GM12874 (cell line): ENCODE measurements at regions not wholly inside any gene's neighbourhood (a gene's known extent, or its start where the extent isn't known, plus 50 kb on each side); places are given as distances from the start of the nearest gene placed in this dataset.

ENCODE experiments used
- CTCF ChIP-seq: IDR thresholded peaks from 2 replicates; pipeline ENCODE4 v1.5.1; 2011; ENCODE audit warnings: low read depth, mild to moderate bottlenecking, control low read depth, low read length, moderate library complexity; ENCODE audit not compliant: insufficient read depth

DNA sequence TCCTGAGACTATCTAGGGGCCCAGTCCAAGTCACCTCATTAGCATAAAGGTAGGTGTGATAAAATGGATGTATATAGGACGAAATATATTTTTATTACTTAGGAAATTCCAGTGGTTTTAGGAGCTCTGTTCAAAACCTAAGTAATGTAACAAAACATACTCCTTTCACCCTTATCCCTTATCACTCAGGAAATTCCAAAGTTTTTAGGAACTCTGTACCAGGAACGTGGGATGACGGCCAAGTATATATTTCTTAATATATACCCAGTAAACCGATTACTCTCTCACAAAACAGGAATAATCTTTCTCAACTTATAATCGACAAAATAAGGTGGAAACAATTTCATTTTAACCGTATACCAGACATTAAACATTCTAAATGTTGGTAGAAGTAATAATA lies 195.7 kb downstream of the ZPLD1 start:
- no peak for TF ChIP-seq CTCF

DNA sequence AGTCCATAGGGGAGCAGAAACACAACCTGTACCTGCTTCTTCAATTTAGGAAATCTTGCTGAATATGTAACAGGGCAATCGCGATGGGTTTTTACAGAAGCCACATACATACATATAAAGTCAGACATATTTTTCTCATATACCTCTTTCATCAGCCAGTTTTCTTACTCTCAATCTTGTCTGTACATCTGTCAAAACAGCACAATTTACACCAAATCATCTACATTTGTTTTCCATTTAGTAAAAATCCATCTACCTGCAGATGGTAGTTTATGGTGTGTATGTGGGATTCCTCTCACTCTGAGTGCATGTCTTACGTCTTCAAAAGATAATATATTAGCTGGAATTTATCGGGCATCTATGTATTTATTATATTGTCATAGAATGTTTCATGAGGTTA lies 208.7 kb downstream of the ZPLD1 start:
- TF ChIP-seq CTCF, result no peak

GRCh38 chr3:102646557-102646956 lies 211.7 kb downstream of the ZPLD1 start:
- no peak for TF ChIP-seq CTCF

DNA sequence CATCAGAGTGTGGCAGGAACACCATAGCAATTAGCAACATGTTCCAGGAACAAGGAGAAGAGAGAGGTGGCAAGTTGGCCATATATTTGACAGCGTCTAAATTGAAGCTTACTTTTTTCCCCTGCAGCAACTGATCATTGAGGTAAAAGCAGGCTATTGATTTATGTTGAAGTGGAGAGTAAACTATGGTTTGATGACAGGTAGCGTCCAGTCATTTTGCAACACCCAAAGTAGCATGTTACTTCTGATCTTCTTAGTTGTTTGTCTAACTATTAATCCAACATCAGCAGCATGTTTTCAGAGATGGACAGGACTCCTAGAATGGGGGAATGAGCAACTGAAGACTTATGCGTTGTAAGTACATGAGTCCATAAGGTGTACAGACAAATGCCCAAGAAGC lies 225.8 kb downstream of the ZPLD1 start:
- no peak for TF ChIP-seq CTCF

DNA sequence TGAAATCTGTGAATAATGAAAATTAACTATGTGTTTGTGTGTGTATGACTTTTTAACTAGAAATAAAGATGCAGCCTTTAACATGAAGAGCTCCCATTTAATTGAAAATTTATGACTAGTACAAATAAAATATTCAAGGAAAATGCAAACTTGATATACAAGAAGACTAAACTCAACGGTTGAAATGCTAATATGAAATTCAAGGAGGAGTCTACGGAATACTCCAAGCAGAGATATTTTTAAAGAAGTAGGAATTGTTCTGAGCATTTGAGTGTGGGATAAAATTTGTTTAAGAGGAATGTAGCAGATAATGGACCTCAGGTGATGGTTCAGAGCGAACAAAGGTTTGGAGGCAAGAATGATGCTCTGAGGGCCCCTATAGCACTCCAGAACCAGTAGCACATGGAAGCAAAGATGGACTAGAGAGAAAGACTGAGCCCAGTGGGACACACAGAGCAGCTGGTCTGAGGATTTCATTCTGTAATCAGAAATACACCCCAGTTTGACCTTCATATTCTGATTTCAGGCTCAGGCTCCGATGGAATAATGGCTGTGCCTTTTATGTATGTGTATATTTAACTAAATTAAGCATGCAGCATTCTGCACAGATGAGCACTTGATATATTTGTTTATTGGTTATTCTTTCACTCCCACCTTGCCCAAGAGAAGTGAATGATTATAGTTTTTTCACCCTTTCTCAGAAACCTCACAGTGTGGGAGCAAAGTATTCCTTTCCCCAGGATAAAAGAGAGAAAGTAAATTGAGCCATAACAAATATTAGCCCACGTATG lies 227.1 kb downstream of the ZPLD1 start:
- no peak for TF ChIP-seq CTCF

DNA sequence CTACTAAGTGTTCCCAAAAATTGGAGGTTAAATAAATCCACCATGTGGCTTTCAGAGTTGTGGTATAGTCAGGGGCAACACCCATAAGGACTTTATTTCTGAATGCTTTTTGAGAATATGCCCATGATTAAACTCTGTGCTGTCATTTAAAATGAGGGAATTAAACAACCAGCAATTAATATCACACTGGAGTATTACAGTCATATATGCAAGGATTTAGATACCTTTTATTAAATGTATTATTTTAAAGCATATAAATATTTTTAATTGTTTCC lies 227.6 kb downstream of the ZPLD1 start:
- no peak for TF ChIP-seq CTCF

- TF ChIP-seq CTCF, result no peak
Observed at GRCh38 chr3:102664126-102664525, 229.3 kb downstream of the ZPLD1 start.
